ENCODE measurements at regions not wholly inside any gene's neighbourhood (a gene's known extent, or its start where the extent isn't known, plus 50 kb on each side); places are given as distances from the start of the nearest gene placed in this dataset.

GRCh38 chr13:108402850-108403249 is 133.3 kb downstream of the TNFSF13B start:
- Histone ChIP-seq H3K27ac (no peak overlapping the region), H3K9me3 (no peaks in the 10 kb centered on the region), H3K4me3 (no peak overlapping the region), H3K36me3 (no peaks in the 10 kb centered on the region), H3K4me1 (no peaks in the 10 kb centered on the region), H3K27me3 (no peaks in the 10 kb centered on the region)
- ATAC-seq (no peak), DNase-seq (no peak)
- intact Hi-C loops (cut with DNase I) = no loop called here
- TF ChIP-seq CTCF (IDR thresholded peaks at IDR 0.05) (no peak), POLR2A (IDR thresholded peaks at IDR 0.05) (no peak)
- 50 to 71% (median 61%) methylated on average over 2 of the region's 2 CpGs for WGBS, 4 donors

GRCh38 chr13:108407495-108407894 is 138.0 kb downstream of the TNFSF13B start:
- WGBS, 4 donors = 62 to 84% (median 67%) methylated on average over 2 of the region's 2 CpGs
- TF ChIP-seq CTCF (IDR thresholded peaks at IDR 0.05) (no peak), POLR2A (IDR thresholded peaks at IDR 0.05) (no peak)
- ATAC-seq = no peak
- Histone ChIP-seq H3K36me3 (no peaks in the 10 kb centered on the region), H3K4me1 (no peaks in the 10 kb centered on the region), H3K27me3 (no peaks in the 10 kb centered on the region), H3K9me3 (no peaks in the 10 kb centered on the region), H3K4me3 (no peak overlapping the region), H3K27ac (no peak overlapping the region)
- no peak for DNase-seq
- intact Hi-C loops (cut with DNase I) = no loop called here

GRCh38 chr13:108408672-108409071 is 139.2 kb downstream of the TNFSF13B start:
- ATAC-seq (no peak), DNase-seq (no peak)
- intact Hi-C loops (cut with DNase I) = no loop called here
- Histone ChIP-seq H3K4me3 (no peak overlapping the region), H3K27ac (no peak overlapping the region), H3K9me3 (no peaks in the 10 kb centered on the region), H3K4me1 (no peaks in the 10 kb centered on the region), H3K27me3 (no peaks in the 10 kb centered on the region), H3K36me3 (no peaks in the 10 kb centered on the region)
- WGBS, 4 donors = 6 to 16% (median 12%) methylated on average over 2 of the region's 2 CpGs
- TF ChIP-seq POLR2A (IDR thresholded peaks at IDR 0.05) (no peak), CTCF (IDR thresholded peaks at IDR 0.05) (no peak)

DNA sequence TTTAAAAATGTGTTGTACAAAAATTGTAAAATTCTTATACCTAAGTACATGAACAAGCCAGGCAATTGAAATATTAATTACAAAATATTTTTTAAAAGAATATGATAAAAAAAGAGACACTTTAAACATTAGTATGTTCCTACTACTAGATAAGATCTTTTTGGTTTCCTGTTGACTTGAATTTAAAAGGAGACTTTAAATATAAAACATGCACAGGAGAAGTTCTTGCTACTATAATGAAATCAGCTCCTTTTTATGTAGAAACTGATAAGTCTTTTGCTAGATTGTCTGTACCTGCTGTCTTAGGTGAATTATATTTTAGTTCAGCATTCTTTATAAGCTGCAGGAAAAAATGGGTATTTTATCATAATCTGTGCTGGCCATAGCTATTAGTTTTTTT is 140.2 kb downstream of the TNFSF13B start:
- H3K9me3 ChIP-seq = no peaks in the 10 kb centered on the region
- intact Hi-C loops (cut with DNase I) = no loop called here
- no peak for TF ChIP-seq POLR2A (IDR thresholded peaks at IDR 0.05)
- H3K27ac ChIP-seq = no peak overlapping the region
- H3K27me3 ChIP-seq = no peaks in the 10 kb centered on the region
- ATAC-seq (no peak), DNase-seq (no peak)
- H3K4me1 ChIP-seq = no peaks in the 10 kb centered on the region
- H3K4me3 ChIP-seq = no peak overlapping the region
- no peaks in the 10 kb centered on the region for H3K36me3 ChIP-seq

DNA sequence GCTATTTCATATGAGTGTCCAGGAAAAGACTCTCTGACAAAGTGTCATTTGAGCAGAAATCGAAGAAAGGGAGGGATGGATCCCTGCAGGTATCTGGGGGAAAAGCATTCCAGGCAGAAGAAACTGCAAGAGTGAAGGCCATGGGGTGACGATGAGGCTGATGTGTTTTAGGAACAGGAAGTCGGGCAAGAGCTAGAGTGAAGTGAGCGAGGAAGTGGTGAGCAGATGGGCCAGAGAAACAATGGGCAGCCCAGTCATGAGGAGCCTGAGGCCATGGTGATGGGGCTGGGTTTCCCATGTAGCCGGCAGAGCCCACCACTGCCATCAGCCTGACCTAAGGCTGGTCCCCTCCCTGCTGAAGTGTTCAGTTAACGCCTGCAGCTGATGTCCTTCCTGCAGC is 150.2 kb downstream of the TNFSF13B start:
- DNase-seq (no peak), ATAC-seq (no peak)
- Histone ChIP-seq H3K9me3 (no peaks in the 10 kb centered on the region), H3K4me3 (no peak overlapping the region), H3K27ac (no peak overlapping the region), H3K4me1 (no peaks in the 10 kb centered on the region), H3K36me3 (no peaks in the 10 kb centered on the region), H3K27me3 (no peaks in the 10 kb centered on the region)
- no peak for TF ChIP-seq CTCF (IDR thresholded peaks at IDR 0.05)
- TF ChIP-seq POLR2A (IDR thresholded peaks at IDR 0.05) = no peak
- 58 to 65% (median 63%) methylated on average over 6 of the region's 6 CpGs for WGBS, 4 donors
- intact Hi-C loops (cut with DNase I) = no loop called here

Measured in heart left ventricle (tissue), 16 donors.